WTC11 (cell line): ENCODE measurements at regions not wholly inside any gene's neighbourhood (a gene's known extent, or its start where the extent isn't known, plus 50 kb on each side); places are given as distances from the start of the nearest gene placed in this dataset.

ENCODE experiments used
- ATAC-seq: fragments of 200-7000 bp; cut with Tn5 transposase; 2 replicates; pipeline ENCODE4 v1.10.0; 2021; ENCODE audit warnings: mild to moderate bottlenecking, moderate library complexity
- CTCF ChIA-PET: fragments of 300-600 bp; sonication (Branson Sonifier 250); formaldehyde crosslinking; loops from one replicate; lab custom pipeline; 2021; ENCODE audit warnings: antibody characterized with exemption; lab: Charles Lee
- POLR2A ChIA-PET: fragments of 350-600 bp; sonication (Branson Sonifier 250); formaldehyde crosslinking; loops from one replicate; lab custom pipeline; 2021; ENCODE audit warnings: antibody characterized with exemption; lab: Charles Lee
- DNase-seq: peaks from one replicate; pipeline ENCODE4 v3.0.0; 2021; ENCODE audit warnings: low spot score
- H3K27ac Mint-ChIP-seq: 2 replicates; pipeline ENCODE4 v1.8.0; 2021; ENCODE audit warnings: mixed read lengths
- H3K27me3 Mint-ChIP-seq: 2 replicates; pipeline ENCODE4 v1.8.0; 2021; ENCODE audit warnings: low read depth, mild to moderate bottlenecking, moderate library complexity, mixed read lengths
- H3K36me3 Mint-ChIP-seq: 2 replicates; pipeline ENCODE4 v1.8.0; 2021; ENCODE audit warnings: mixed read lengths
- H3K4me1 Mint-ChIP-seq: 2 replicates; pipeline ENCODE4 v1.8.0; 2022; ENCODE audit warnings: mixed read lengths
- H3K4me3 Mint-ChIP-seq: 2 replicates; pipeline ENCODE4 v1.8.0; 2021; ENCODE audit warnings: mild to moderate bottlenecking, moderate library complexity, mixed read lengths
- H3K9me3 Mint-ChIP-seq: 2 replicates; pipeline ENCODE4 v1.8.0; 2021; ENCODE audit warnings: mixed read lengths
- CREM ChIP-seq: sonication (generic); formaldehyde crosslinking; IDR thresholded peaks from 2 replicates; pipeline ENCODE4 v1.8.1; 2022; ENCODE audit warnings: mild to moderate bottlenecking, missing genetic modification reagents, moderate library complexity
- EMX1 ChIP-seq: fragments of 250-450 bp; sonication (Bioruptor Pico); IDR thresholded peaks from 2 replicates; pipeline ENCODE4 v1.8.0; 2021; ENCODE audit warnings: mild to moderate bottlenecking
- ETV6 ChIP-seq: sonication (generic); formaldehyde crosslinking; IDR thresholded peaks from 2 replicates; pipeline ENCODE4 v1.8.1; 2022; ENCODE audit warnings: mild to moderate bottlenecking, missing genetic modification reagents
- MXD4 ChIP-seq: fragments of 250-450 bp; sonication (Bioruptor Pico); IDR thresholded peaks from 2 replicates; pipeline ENCODE4 v1.8.0; 2021; ENCODE audit warnings: mild to moderate bottlenecking, moderate library complexity, borderline replicate concordance
- MYBL2 ChIP-seq: sonication (generic); formaldehyde crosslinking; IDR thresholded peaks from 2 replicates; pipeline ENCODE4 v1.8.1; 2023; ENCODE audit warnings: mild to moderate bottlenecking, moderate library complexity, missing genetic modification reagents
- NFE2L1 ChIP-seq: sonication (generic); formaldehyde crosslinking; IDR thresholded peaks from 2 replicates; pipeline ENCODE4 v1.8.1; 2023; ENCODE audit warnings: missing genetic modification reagents
- NR1H2 ChIP-seq: sonication (generic); formaldehyde crosslinking; IDR thresholded peaks from 2 replicates; pipeline ENCODE4 v1.9.0; 2021; ENCODE audit warnings: mild to moderate bottlenecking, moderate library complexity, missing genetic modification reagents
- SOX15 ChIP-seq: fragments of 250-450 bp; sonication (Bioruptor Pico); IDR thresholded peaks from 2 replicates; pipeline ENCODE4 v1.9.0; 2021; ENCODE audit warnings: mild to moderate bottlenecking
- ZNF416 ChIP-seq: fragments of 250-450 bp; sonication (Bioruptor Pico); IDR thresholded peaks from 2 replicates; pipeline ENCODE4 v1.9.0; 2021; ENCODE audit warnings: mild to moderate bottlenecking, inconsistent platforms
- TF ChIP-seq, protein P1 (sequence below): sonication (generic); formaldehyde crosslinking; IDR thresholded peaks from 2 replicates; pipeline ENCODE4 v1.8.1; 2022; ENCODE audit warnings: mild to moderate bottlenecking, missing genetic modification reagents, moderate library complexity, borderline replicate concordance
- TF ChIP-seq, protein P2 (sequence below): sonication (generic); formaldehyde crosslinking; IDR thresholded peaks from 2 replicates; pipeline ENCODE4 v1.8.1; 2023; ENCODE audit warnings: mild to moderate bottlenecking, missing genetic modification reagents
- TF ChIP-seq, protein P3 (sequence below): sonication (generic); formaldehyde crosslinking; IDR thresholded peaks from 2 replicates; pipeline ENCODE4 v1.8.0; 2022; ENCODE audit warnings: missing genetic modification reagents
- TF ChIP-seq, protein P4 (sequence below): fragments of 250-450 bp; sonication (Bioruptor Pico); IDR thresholded peaks from 2 replicates; pipeline ENCODE4 v1.9.0; 2021; ENCODE audit warnings: mild to moderate bottlenecking
- TF ChIP-seq, protein P5 (sequence below): fragments of 250-450 bp; sonication (Bioruptor Pico); IDR thresholded peaks from 2 replicates; pipeline ENCODE4 v1.8.0; 2021; ENCODE audit warnings: mild to moderate bottlenecking
- TF ChIP-seq, protein P6 (sequence below): sonication (generic); formaldehyde crosslinking; IDR thresholded peaks from 2 replicates; pipeline ENCODE4 v1.8.0; 2022; ENCODE audit warnings: mild to moderate bottlenecking, missing genetic modification reagents
- TF ChIP-seq, protein P7 (sequence below): sonication (generic); formaldehyde crosslinking; IDR thresholded peaks from 2 replicates; pipeline ENCODE4 v1.8.1; 2022; ENCODE audit warnings: missing genetic modification reagents, borderline replicate concordance
- TF ChIP-seq, protein P8 (sequence below): sonication (generic); formaldehyde crosslinking; conservative IDR thresholded peaks from 2 replicates; pipeline ENCODE4 v1.8.1; 2022; ENCODE audit warnings: mild to moderate bottlenecking, missing genetic modification reagents
- TF ChIP-seq, protein P9 (sequence below): sonication (generic); formaldehyde crosslinking; IDR thresholded peaks from 2 replicates; pipeline ENCODE4 v1.8.1; 2023; ENCODE audit warnings: mild to moderate bottlenecking, missing genetic modification reagents, borderline replicate concordance

DNA sequence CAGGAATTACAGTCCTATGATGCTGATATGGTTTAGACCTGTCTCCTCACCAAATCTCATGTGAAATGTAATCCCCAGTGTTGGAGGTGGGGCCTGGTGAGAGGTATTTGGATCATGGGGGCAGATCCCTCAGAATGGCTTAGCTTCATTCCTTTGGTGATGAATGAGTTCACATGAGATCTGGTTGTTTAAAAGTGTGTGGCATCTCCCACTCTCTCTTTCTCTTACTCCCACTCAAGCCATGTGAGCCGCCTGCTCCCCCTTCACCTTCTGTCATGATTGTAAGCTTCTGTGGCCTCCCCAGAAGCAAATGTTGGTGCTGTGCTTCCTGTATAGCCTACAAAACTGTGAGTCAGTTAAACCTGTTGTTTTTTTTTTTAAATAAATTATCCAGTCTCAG, 89.4 kb upstream of the ARHGAP5 start (continued):
- TF ChIP-seq, protein P1, sequence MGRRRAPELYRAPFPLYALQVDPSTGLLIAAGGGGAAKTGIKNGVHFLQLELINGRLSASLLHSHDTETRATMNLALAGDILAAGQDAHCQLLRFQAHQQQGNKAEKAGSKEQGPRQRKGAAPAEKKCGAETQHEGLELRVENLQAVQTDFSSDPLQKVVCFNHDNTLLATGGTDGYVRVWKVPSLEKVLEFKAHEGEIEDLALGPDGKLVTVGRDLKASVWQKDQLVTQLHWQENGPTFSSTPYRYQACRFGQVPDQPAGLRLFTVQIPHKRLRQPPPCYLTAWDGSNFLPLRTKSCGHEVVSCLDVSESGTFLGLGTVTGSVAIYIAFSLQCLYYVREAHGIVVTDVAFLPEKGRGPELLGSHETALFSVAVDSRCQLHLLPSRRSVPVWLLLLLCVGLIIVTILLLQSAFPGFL (CRISPR knock-in tag), result no peak
- TF ChIP-seq, protein P2, sequence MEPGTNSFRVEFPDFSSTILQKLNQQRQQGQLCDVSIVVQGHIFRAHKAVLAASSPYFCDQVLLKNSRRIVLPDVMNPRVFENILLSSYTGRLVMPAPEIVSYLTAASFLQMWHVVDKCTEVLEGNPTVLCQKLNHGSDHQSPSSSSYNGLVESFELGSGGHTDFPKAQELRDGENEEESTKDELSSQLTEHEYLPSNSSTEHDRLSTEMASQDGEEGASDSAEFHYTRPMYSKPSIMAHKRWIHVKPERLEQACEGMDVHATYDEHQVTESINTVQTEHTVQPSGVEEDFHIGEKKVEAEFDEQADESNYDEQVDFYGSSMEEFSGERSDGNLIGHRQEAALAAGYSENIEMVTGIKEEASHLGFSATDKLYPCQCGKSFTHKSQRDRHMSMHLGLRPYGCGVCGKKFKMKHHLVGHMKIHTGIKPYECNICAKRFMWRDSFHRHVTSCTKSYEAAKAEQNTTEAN (CRISPR knock-in tag), result no peak
- TF ChIP-seq NFE2L1, result no peak
- TF ChIP-seq, all 79 proteins: peak for 0

DNA sequence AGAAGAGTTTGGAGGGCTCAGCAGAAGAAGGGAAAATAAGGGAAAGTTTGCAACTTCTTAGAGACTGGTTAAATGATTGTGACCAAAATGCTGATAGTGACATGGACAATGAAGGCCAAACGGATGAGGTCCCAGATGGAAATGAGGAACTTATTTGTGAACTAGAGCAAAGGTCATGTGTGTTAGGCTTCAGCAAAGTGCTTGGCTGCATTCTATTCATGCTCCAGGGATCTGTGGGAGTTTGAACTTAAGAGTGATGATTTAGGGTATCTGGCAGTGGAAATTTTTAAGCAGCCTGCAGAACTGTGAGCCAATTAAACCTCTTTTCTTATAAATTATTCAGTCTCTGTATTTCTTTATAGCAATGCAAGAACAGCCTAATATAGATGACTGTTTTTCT, 88.9 kb upstream of the ARHGAP5 start:
- CTCF ChIA-PET, result no interaction called here
- H3K9me3 Mint-ChIP-seq, result peaks cover 6% of the 10 kb centered on the region
- TF ChIP-seq, protein P1 (CRISPR knock-in tag), result no peak
- TF ChIP-seq MYBL2 (CRISPR knock-in tag) (no peak), CREM (CRISPR knock-in tag) (no peak), NR1H2 (no peak), EMX1 (no peak), SOX15 (CRISPR knock-in tag) (no peak), ZNF416 (CRISPR knock-in tag) (no peak), MXD4 (CRISPR knock-in tag) (no peak), ETV6 (CRISPR knock-in tag) (no peak)
- TF ChIP-seq, protein P3, sequence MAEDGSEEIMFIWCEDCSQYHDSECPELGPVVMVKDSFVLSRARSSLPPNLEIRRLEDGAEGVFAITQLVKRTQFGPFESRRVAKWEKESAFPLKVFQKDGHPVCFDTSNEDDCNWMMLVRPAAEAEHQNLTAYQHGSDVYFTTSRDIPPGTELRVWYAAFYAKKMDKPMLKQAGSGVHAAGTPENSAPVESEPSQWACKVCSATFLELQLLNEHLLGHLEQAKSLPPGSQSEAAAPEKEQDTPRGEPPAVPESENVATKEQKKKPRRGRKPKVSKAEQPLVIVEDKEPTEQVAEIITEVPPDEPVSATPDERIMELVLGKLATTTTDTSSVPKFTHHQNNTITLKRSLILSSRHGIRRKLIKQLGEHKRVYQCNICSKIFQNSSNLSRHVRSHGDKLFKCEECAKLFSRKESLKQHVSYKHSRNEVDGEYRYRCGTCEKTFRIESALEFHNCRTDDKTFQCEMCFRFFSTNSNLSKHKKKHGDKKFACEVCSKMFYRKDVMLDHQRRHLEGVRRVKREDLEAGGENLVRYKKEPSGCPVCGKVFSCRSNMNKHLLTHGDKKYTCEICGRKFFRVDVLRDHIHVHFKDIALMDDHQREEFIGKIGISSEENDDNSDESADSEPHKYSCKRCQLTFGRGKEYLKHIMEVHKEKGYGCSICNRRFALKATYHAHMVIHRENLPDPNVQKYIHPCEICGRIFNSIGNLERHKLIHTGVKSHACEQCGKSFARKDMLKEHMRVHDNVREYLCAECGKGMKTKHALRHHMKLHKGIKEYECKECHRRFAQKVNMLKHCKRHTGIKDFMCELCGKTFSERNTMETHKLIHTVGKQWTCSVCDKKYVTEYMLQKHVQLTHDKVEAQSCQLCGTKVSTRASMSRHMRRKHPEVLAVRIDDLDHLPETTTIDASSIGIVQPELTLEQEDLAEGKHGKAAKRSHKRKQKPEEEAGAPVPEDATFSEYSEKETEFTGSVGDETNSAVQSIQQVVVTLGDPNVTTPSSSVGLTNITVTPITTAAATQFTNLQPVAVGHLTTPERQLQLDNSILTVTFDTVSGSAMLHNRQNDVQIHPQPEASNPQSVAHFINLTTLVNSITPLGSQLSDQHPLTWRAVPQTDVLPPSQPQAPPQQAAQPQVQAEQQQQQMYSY (CRISPR knock-in tag), result no peak
- TF ChIP-seq, protein P4, sequence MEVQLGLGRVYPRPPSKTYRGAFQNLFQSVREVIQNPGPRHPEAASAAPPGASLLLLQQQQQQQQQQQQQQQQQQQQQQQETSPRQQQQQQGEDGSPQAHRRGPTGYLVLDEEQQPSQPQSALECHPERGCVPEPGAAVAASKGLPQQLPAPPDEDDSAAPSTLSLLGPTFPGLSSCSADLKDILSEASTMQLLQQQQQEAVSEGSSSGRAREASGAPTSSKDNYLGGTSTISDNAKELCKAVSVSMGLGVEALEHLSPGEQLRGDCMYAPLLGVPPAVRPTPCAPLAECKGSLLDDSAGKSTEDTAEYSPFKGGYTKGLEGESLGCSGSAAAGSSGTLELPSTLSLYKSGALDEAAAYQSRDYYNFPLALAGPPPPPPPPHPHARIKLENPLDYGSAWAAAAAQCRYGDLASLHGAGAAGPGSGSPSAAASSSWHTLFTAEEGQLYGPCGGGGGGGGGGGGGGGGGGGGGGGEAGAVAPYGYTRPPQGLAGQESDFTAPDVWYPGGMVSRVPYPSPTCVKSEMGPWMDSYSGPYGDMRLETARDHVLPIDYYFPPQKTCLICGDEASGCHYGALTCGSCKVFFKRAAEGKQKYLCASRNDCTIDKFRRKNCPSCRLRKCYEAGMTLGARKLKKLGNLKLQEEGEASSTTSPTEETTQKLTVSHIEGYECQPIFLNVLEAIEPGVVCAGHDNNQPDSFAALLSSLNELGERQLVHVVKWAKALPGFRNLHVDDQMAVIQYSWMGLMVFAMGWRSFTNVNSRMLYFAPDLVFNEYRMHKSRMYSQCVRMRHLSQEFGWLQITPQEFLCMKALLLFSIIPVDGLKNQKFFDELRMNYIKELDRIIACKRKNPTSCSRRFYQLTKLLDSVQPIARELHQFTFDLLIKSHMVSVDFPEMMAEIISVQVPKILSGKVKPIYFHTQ, result no peak
- TF ChIP-seq, protein P5, sequence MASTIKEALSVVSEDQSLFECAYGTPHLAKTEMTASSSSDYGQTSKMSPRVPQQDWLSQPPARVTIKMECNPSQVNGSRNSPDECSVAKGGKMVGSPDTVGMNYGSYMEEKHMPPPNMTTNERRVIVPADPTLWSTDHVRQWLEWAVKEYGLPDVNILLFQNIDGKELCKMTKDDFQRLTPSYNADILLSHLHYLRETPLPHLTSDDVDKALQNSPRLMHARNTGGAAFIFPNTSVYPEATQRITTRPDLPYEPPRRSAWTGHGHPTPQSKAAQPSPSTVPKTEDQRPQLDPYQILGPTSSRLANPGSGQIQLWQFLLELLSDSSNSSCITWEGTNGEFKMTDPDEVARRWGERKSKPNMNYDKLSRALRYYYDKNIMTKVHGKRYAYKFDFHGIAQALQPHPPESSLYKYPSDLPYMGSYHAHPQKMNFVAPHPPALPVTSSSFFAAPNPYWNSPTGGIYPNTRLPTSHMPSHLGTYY (CRISPR knock-in tag), result no peak
- TF ChIP-seq, protein P6, sequence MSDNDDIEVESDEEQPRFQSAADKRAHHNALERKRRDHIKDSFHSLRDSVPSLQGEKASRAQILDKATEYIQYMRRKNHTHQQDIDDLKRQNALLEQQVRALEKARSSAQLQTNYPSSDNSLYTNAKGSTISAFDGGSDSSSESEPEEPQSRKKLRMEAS (CRISPR knock-in tag), result no peak
- TF ChIP-seq, protein P7, sequence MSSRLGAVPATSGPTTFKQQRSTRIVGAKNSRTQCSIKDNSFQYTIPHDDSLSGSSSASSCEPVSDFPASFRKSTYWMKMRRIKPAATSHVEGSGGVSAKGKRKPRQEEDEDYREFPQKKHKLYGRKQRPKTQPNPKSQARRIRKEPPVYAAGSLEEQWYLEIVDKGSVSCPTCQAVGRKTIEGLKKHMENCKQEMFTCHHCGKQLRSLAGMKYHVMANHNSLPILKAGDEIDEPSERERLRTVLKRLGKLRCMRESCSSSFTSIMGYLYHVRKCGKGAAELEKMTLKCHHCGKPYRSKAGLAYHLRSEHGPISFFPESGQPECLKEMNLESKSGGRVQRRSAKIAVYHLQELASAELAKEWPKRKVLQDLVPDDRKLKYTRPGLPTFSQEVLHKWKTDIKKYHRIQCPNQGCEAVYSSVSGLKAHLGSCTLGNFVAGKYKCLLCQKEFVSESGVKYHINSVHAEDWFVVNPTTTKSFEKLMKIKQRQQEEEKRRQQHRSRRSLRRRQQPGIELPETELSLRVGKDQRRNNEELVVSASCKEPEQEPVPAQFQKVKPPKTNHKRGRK, result no peak
- TF ChIP-seq, protein P8, sequence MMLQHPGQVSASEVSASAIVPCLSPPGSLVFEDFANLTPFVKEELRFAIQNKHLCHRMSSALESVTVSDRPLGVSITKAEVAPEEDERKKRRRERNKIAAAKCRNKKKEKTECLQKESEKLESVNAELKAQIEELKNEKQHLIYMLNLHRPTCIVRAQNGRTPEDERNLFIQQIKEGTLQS (CRISPR knock-in tag), result no peak
- TF ChIP-seq, protein P9, sequence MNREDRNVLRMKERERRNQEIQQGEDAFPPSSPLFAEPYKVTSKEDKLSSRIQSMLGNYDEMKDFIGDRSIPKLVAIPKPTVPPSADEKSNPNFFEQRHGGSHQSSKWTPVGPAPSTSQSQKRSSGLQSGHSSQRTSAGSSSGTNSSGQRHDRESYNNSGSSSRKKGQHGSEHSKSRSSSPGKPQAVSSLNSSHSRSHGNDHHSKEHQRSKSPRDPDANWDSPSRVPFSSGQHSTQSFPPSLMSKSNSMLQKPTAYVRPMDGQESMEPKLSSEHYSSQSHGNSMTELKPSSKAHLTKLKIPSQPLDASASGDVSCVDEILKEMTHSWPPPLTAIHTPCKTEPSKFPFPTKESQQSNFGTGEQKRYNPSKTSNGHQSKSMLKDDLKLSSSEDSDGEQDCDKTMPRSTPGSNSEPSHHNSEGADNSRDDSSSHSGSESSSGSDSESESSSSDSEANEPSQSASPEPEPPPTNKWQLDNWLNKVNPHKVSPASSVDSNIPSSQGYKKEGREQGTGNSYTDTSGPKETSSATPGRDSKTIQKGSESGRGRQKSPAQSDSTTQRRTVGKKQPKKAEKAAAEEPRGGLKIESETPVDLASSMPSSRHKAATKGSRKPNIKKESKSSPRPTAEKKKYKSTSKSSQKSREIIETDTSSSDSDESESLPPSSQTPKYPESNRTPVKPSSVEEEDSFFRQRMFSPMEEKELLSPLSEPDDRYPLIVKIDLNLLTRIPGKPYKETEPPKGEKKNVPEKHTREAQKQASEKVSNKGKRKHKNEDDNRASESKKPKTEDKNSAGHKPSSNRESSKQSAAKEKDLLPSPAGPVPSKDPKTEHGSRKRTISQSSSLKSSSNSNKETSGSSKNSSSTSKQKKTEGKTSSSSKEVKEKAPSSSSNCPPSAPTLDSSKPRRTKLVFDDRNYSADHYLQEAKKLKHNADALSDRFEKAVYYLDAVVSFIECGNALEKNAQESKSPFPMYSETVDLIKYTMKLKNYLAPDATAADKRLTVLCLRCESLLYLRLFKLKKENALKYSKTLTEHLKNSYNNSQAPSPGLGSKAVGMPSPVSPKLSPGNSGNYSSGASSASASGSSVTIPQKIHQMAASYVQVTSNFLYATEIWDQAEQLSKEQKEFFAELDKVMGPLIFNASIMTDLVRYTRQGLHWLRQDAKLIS (CRISPR knock-in tag), result no peak

More for the DNA sequence above, 88.9 kb upstream of the ARHGAP5 start:
- no peak for DNase-seq
- Mint-ChIP-seq H3K4me3 (no peak overlapping the region), H3K4me1 (peaks cover 19% of the 10 kb centered on the region), H3K27me3 (no peaks in the 10 kb centered on the region), H3K27ac (no peak overlapping the region), H3K36me3 (peaks cover 1% of the 10 kb centered on the region)
- ATAC-seq, result no peak
- POLR2A ChIA-PET, result no interaction called here
